Kidney glomerular epithelial cell (primary cell): ENCODE measurements at regions not wholly inside any gene's neighbourhood (a gene's known extent, or its start where the extent isn't known, plus 50 kb on each side); places are given as distances from the start of the nearest gene placed in this dataset.
"Not testable (repeated sequence)": the region's sequence is repeated elsewhere in the genome, so short reads cannot be mapped to it uniquely, and the experiment has no call there.

Experiments used
- DNase-seq: peaks from one replicate; lab custom pipeline; 2025; lab: John Stamatoyannopoulos, UW

DNA sequence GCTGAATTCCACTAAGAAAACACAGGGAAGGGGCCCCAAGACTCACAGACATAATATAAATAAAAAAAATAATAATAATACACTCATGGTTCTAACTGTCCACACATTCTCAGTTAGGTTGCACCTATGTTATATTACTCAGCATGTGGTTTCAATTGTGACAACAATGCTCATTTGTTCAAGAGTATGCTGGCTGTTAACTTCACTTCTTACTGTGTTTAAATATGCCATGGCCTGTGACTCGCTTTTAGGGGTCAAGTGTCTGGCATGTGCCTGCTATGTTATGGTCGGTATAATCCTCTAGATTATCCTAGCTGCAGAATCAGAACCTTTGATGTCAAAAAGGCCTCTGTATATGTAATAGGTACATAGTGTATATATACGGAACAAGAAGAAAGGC is 324.8 kb upstream of the INTU start:
- DNase-seq: no peak

- no peak for DNase-seq
Observed at GRCh38 chr4:127309369-127310102, 323.2 kb upstream of the INTU start.

GRCh38 chr4:127311371-127311770 is 321.4 kb upstream of the INTU start:
- DNase-seq: no peak

GRCh38 chr4:127311924-127312323 is 320.8 kb upstream of the INTU start:
- no peak for DNase-seq

DNA sequence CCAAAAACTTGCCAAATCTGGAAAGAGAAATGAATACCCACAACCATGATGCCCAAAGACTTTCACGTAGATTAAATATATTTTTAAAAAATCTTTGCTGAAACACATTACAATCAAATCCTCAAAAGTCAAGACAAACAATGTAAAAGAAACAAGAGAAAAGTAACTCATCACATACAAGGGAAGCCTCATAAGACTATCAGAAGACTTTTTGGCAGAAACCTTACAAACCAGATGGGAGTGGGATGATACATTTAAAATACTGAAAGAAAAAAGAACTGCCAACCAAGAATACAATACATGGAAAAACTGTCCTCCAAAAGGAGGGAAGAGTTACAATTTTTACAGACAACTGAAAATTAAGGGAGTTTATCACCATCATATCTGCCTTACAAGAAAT is 319.0 kb upstream of the INTU start:
- DNase-seq: no peak

DNA sequence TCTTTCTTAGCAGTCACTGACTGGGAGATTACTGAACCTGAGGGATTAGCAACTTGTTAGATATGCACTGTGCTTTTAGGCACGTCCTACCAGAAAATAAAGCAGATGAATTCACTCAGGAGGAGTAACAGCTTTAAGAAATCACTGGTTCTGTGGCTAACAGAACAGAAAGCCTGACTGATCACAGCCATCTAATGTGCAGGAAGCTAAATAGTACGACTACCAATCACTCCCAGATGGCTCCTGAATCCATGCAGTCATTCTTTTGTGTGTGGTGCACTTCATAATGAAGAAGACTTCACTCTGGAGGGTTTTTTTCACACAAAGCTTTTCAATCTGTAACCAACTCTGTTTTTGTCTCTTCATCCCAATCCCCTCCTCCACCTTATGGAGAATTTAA is 305.3 kb upstream of the INTU start:
- no peak for DNase-seq

DNA sequence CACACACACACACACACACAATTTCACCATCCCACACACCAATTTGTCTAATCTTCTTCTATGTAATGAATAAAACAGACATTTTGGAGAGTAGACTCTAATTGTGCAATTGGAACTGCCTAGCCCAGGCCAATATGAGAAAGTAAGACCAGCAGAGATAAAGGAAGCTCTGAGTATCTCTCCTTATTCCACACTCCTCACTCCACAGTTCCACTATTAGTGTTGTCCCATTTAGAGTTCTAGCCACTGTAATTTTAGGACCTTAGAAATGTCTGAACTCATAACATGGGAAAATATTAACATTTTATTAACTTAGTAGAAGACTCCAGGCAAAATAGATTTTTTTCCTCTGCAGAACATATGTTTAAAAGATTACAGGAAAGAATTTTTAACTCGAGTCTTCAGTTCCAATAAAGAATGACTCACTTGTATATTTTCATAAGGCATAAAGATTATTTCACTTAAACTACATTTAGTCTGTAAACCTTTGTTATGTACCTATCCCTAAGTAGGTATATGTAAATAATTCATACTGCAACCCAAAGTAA is 297.6 kb upstream of the INTU start:
- DNase-seq: no peak

GRCh38 chr4:127335732-127336131 is 297.0 kb upstream of the INTU start:
- DNase-seq: no peak

- DNase-seq: not testable (repeated sequence)
Observed at GRCh38 chr4:127343123-127343522, 289.6 kb upstream of the INTU start.

- no peak for DNase-seq
Observed at GRCh38 chr4:127344071-127344470, 288.7 kb upstream of the INTU start.

DNA sequence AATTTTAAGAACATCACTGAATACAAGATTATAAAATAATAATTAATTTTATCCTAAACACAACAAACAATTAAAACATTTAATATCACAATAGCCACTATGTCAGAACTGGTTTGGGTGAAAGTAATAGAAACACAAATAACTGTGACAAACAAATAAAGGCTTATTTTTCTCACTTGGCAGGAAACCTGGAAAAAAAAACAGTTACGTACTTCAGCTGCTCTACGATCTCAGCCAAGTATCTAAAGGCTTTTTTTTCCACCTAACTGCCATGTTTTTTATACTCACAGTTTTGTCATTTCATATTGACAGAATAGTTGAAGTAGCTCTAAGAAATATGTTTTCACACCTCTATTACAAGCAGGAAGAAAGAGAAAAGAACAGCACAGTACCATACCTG is 284.8 kb upstream of the INTU start:
- DNase-seq: no peak

DNA sequence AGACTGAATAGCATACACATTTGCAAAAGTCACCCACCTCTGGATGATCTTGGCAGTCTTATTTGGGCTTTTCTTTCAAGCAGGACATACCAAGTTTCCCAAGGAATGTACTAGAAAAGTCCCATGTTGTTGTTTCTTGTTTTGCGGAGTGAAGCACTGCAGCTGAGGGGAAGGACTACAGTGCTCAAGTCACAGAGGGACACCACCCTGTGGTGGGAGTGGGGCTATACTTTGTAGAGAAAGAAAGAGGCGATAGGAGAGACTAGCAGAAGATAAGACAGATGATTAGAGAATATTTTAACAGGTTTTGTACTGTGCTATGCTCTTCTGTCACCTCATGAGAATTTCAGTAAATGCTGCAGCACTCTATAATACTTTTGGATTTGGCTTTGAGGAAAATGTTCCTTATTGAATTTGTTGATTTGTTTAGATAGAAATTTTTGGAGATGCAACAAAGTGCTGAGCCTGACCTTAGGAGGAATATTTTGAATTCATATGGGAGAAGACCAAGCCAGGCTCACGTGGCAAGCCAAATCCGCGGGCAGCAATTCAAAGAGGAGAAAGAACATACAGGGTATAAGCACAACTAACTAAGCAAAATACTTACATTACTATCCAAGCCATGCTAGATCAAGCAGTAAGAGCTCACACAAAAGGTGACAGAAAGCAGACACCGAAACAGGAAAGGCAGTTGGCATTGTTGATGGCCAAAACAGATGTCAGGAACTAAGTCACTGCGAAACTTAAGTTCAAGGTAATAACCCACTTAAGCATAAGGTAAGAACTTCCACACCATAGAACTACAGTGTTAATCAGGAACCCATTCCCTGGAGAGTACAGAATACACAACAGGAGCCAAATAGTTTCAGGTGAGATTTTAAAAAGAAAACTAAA is 280.3 kb upstream of the INTU start:
- no peak for DNase-seq

- DNase-seq: no peak
Observed at GRCh38 chr4:127355743-127356142, 277.0 kb upstream of the INTU start.

GRCh38 chr4:127357765-127358164 is 275.0 kb upstream of the INTU start:
- no peak for DNase-seq

GRCh38 chr4:127362686-127363085 is 270.1 kb upstream of the INTU start:
- no peak for DNase-seq

DNA sequence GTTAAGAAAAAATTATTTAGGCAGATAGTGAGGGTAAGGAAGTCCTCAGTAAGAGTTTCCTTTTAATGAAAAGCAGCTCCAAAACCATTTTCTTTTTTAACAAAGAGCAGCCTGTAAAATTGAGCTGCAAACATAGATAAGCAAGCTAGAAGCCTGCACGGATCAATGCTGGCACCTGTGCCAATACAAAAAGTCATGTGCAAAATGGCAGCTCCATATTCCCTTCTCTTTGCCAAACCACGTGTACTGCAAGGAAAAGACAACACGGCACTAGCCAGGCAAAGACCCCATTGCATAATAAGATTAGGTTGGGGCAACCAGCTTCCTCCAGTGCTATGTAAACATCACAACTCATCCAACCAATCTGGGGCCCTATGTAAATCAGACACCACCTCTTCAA is 268.4 kb upstream of the INTU start:
- no peak for DNase-seq

DNA sequence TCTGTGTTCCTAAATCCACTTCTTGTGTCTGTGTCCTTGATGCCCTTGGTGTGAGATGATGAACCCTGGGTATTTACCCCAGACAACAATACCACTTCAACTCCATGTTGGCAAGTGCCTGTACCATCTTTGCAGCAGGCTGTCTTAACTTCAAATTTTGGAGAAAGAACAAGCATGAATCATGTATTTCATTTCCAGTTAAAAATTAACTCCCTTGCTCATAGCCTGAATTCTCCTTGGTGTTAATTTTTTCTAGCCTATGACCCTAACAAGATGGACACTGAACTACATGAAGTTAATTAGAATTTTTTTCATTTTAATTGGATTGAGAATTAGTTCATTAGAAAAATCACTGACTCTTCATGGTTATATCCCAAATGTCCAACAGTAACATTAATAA is 267.8 kb upstream of the INTU start:
- DNase-seq: peak; percentile 42

GRCh38 chr4:127370604-127371003 is 262.2 kb upstream of the INTU start:
- no peak for DNase-seq

GRCh38 chr4:127379499-127379898 is 253.3 kb upstream of the INTU start:
- no peak for DNase-seq

GRCh38 chr4:127379948-127380347 is 252.8 kb upstream of the INTU start:
- not testable (repeated sequence) for DNase-seq

DNA sequence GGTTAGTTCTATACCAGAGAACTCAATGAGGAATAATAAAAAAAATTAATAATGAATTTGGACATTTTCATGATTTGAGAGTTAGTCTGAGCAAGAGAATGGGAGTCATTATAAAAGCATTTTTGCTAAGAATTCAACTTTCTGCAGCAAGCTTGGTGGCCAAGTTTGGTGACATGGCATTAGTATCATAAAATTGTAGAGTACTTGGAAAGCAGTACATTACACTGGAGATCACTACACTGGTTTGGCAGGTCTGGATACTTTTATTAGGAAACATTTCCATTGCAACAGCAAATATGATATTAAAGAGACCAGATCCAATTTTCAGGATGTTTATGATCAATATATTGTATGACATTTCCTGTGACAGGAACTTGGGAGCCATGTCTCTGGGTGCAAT is 249.1 kb upstream of the INTU start:
- DNase-seq: no peak

GRCh38 chr4:127394516-127394915 is 238.2 kb upstream of the INTU start:
- DNase-seq: no peak

DNA sequence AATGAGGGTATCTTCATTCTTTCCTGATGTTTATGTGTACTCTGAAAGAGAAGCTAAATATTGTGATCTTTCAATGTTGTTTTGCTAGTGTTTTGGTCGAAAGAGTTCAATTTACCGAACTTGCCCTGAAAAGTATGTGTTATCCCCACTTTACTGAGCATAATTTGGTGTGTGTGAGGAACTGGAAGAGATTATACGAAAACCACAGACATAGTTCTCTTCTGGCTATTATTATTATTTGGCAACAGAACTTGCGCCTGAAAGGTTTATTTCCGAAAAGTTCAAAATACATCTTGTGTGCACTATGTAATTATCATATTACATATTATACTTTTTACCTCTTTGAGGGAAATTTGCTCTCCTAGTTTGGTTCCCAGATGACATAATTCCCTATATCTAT is 232.5 kb upstream of the INTU start:
- DNase-seq: no peak
